ENCODE measurements at regions not wholly inside any gene's neighbourhood (a gene's known extent, or its start where the extent isn't known, plus 50 kb on each side); places are given as distances from the start of the nearest gene placed in this dataset.

DNA sequence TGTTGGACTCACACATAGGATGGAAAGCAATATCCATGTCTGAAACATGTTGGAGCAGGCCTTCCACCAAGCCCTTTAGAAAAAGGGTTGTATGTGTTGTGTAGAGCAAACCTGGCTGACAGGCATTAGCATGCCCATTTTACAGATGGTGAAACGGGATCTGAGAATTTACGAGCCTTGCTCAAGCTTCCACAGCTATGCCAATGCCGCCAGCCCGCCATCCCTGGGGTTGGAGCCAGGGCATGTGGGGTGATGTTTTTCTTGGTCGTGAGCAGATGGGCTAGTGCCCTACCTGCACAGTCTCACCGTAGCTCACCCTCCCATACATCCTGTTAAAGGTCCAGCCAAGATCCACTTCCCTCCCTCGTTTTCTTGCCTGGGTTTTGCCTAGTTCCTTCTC is 97.5 kb upstream of the TLE3 start:
- DNase-seq = no peak

DNA sequence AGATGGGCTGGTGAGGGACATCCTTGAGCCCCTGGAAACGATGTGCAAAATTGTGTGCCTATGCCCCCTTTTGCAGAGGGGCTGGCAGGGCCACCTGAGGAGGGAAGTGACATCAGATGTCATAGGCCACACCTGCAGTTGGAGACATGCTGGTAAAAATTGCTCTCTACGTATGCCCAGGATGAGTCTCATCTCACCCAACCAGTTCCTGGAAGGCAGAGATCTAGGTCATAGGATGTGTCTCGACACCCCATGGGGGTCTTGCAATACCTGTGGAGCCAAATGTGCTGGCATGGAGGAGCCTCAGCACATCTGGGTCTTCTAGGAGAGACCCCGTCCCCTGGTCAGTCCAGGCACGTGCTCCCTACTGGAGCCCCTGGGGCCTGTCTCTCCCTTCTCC is 96.5 kb upstream of the TLE3 start:
- DNase-seq = no peak

DNA sequence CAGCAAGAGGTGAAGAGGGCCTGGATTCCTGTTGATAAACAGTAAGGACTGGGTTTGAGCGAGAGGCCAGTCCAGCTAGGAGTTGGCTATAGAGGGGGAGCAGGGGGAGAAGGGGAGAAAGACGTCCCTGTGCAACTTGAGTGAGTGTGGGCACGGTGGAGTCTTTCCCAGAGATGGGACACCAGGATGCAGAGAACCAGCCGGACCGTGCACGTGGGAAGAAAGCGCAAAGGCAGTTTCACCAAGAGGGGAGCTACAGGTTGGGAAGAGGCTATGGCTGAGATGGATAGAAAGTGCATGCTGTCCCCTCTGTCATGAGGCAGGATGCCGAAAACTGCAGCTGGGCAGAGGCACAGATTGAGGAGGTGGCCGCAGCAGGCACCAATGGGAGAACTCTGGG is 96.0 kb upstream of the TLE3 start:
- no peak for DNase-seq

DNA sequence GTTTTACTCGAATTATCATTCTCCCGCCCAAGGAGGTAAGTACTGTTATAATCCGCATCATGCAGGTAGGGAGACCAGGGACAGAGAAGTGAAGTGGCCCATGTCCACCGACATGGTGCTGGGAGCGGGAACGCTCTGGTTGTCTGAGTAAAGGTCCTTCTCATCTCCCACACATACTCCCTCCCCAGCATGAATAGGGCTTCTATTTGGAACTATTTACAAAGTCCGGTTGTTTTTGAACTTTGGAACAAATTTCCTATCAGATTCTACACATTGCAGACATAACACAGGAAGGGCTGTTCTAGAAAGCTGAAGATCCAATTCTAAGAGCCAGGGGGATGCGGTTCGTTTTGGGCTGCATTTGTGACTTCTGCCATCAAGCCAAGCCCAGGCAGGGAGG is 94.8 kb upstream of the TLE3 start:
- DNase-seq = no peak

DNA sequence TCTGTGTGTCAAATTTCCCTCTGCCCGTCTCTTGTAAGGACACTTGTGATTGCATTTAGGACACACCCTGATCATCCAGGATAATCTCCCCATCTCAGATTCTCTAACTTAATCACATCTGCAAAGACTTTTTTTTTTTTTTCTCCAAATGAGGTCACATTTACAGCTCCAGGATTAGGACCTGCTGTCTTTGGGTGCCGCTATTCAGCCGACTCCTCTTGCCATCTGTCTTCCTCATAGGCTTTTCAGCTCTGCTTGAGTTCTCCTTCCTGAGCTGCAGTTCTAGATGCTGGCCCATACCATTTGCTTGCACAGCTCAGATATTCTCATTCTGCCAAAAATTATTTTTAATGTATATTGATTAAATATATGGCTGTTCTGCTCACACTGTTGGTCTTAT is 94.3 kb upstream of the TLE3 start:
- DNase-seq = no peak

DNA sequence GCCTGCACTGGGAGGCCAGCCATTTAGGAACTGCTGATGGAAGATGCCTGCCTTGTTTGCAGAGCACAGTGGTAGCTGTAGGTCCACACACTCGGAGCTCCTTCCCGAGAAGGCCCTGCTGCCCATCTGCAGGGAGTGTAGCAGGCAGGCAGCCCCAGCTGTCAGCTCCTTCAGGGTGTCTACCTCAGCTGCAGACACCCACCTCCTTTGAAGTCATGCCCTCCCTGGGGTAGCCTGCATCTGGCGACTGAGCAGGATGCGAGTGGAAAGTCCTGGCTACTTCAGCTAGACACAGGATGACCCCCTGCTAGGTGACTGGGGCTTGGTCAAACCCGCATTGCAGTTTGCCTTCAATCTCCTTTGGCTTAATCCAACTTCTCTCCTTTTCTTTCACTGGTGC is 93.2 kb upstream of the TLE3 start:
- DNase-seq = no peak

DNA sequence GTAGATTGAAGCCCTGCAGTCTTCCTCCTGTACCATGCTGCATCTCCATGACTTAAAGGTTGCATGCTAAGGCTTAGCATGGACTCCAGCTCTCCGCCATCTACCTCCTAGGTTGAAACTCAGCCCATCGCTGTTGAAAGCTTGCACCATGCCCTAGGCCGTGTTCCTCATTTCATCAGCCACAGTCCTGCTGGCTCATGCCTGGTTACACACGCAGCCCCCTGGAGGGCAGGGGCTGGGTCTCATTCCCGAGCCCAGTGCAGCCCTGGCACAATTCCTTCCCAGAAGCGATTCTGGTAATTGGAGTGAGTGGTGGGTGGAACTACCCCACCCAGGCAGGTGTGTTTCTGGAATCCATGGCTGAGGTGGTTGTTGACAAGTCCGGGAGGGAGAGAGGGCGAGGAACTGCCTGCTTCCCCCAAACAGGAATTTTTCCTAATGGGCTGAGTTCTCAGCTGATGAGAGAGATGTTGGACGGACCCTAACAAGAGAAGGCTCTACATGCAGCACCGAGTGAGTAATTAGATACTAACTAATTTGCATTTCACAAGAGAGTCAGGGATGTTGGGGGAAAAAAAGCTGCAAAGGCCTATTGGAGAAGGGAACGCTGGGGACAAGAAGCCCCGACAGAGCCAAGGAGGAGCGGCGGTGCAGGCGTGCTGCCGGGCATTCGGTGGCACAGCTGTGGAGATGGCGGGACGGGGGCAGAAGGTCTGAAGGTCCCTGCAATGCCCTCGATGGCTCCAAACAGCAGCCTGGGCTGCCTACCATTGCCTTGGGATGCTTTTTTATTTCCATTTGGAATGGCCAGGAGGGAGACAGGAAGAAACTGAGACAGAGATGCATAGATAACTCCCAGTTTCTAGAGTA is 92.3 kb upstream of the TLE3 start:
- DNase-seq = no peak

DNA sequence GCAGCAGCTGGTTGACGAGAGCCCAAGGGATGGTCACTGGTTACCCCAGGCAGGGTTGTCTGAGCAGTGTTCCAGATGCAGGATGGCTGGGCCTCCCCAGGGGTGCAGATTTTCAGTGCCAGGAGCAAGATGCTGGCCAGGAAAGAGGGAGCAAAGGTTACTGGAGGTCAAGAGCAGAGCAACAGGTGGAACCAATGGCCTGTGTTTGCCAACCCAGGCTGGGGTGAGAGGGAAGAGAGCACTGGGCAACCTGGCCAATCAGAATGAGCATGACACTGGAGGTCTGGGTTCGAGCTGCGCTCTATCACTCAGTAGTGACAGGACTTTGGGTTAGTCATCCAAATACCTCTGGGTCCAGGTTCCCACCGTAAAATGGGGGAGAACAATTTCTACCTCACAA is 90.6 kb upstream of the TLE3 start:
- no peak for DNase-seq

DNA sequence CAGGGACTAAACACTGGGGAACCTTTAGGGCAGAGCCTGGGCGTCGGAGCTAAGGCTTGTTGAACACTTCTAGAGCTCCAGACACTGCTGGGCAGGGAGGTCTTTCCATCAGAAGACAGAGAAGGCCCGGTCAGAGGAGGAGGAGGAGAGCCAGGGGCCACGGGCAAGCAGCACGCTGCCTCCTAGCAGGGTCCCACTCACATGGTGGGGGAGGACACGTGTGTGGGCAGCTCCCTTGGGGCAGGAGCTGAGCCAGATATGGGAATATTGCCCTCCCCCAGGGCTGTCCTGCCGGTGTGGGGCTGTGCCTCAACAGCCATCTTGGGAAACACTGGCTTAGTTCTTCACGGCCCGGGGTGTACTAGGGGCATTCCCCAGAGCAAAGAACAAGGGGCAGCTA is 89.6 kb upstream of the TLE3 start:
- no peak for DNase-seq

DNA sequence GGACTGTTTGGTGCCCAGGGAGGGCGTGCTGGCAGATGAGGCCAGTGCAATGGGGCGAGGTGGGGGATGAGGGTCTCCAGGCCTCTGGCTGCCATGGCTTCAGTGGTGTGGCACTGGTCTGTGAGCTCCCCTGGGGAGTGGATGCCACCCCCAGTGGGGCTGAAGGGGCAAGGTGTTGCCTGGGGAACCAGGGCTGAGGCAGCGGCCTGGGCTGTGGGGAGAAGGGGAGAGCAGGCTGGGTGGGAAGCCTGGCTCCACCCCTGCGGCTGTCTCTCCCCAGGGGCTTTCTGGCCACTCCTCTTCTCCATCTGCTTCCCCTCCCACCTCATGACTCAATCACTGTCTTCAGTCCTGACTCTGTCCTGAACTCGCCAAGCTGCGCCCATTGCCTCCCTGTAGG is 88.4 kb upstream of the TLE3 start:
- no peak for DNase-seq

DNA sequence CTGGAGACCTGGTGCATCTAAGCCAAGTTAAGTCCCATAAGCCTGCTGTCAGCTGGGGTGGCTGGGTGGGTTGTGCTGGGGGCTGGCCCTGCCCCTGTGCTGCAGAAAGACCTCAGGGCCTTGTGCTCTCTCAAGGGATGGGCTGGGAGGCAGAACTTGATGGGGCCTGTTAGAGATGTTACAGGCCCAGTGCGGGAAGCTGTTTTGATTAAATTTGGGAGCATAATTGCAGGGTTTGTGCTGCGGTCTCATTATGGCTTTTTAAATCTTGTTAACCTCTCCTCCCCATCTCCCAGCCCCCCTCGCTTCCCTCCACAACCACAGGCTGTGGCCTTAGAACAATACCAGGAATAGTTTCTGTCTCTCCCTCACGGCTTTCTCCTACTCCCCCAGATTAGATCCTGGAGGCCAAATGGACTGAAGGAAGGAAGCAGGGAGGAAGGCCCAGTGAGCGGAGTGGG is 87.6 kb upstream of the TLE3 start:
- no peak for DNase-seq

DNA sequence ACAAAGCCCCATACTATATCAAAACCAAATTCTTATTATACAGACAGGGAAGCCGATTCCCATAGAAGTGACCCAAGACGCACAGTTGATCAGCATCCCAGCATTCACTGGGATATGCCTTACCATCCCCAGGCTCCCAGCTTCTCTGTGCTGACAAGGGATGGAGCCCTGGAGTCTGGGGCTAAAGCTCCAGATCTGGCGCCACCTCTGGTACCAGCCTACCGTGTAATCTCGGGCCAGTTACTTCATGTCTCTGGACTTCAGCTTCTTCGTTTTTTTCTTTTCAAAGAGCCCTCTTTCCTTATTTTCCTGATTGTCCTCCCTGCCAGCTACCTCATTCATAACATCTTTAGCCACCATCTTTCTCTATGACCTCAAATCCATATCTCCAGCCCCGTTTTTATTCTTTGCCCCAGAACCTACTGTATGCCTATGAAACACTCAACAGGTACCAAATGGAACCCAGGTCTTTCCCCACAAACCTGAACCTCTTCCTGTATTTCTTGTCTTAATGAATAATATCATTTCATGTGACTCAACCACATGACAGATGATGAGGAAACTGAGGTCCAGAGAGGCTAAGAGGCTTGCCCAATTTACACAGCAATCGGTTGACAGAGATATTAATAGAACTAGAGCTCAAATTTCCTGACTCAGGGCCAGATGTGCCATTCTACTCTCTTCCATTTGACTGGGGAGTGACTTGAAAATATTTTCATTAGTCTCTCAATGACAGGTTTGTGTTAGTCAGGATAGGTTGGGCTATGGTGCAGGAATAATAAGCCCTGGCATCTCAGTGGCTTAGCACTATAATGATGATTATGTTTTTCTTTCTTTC is 85.4 kb upstream of the TLE3 start:
- no peak for DNase-seq

DNA sequence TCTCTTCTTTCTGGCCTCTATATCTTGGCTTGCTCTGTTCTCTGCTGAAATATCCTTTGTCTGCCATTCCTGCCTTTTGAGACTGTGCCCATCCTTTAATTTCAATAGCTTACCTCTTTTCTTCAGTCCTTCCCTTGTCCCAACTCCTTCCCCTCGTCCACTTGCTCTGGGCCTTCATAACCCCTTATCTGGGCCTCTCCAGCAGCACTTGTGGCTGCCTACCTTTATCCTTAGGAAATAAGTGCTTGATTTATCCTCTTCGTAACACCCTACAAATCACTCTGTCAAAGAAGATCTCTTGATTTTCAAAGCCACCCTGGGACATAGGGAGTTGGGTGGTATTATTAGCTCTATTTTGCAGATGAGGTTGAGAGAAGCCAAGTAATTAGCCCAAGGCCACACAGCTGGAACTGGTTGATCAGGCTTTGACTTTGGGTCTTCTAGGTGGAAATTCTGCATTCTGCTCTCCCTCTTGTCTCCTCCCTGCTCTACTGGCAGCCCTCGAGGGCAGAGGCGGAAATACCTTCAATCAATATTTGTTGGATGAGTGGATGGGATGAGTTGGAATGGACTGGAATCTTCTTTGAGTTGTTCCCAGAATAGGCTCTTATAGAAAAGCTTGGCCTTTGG is 84.0 kb upstream of the TLE3 start:
- no peak for DNase-seq

DNA sequence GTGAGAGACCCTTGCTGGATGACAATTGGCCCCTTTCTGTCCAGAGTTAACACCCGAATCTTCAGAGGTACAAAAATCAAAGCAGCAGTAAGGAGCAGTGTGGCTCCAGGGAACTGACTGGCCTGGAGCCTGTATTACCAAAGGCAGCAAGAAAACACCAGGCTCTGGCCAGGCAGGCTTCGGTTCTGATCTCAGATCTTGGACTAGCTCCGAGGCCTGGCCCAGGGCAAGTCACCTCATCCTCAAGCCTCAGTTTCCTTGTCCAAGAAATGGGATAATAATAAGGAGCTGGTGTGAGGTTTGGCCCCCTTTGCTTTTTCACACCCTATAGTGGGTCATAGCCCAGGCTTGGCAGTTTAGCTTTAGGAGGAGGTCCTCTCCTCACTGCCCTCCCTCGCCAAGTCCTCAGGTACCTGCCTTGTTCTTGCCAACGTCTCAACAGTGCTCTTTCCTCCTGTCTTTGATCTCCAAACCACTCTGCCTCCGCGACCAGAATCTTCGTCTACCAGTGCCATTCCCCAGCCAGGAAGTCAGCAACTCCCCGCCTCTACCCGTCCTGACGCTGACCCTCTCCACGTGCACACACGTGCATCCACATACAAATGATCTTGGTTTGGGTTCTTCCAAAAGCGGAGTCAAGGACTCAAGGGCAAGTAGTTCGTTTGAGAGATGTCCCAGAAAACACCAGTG is 82.6 kb upstream of the TLE3 start:
- DNase-seq = no peak

DNA sequence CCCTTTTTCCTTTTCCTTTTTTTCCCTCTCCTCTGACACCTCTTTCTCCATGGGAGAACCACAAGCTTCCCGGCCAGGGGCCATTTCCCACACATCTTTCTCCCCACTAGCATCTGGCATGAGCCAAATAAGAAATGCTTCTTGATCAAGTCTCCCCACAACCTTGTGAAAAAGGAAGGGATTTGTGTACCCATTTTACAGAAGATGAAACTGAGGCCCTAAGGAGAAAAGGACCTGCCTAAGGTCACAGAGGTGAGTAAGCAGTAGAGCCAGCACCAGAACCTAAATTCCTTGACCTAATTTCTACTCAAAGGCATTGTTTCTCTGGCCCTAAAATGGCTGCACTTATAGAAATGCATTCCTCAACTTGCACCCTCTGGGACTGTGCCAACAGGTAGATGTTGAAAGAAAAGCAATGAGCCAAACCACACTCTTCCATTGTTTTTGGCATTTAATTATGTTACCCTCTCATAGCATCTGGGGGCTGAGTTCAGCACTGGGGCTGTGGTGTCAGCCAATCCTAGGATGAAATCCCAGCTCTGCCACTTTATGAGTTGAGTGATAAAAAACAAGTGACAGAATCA is 81.7 kb upstream of the TLE3 start:
- DNase-seq = no peak

DNA sequence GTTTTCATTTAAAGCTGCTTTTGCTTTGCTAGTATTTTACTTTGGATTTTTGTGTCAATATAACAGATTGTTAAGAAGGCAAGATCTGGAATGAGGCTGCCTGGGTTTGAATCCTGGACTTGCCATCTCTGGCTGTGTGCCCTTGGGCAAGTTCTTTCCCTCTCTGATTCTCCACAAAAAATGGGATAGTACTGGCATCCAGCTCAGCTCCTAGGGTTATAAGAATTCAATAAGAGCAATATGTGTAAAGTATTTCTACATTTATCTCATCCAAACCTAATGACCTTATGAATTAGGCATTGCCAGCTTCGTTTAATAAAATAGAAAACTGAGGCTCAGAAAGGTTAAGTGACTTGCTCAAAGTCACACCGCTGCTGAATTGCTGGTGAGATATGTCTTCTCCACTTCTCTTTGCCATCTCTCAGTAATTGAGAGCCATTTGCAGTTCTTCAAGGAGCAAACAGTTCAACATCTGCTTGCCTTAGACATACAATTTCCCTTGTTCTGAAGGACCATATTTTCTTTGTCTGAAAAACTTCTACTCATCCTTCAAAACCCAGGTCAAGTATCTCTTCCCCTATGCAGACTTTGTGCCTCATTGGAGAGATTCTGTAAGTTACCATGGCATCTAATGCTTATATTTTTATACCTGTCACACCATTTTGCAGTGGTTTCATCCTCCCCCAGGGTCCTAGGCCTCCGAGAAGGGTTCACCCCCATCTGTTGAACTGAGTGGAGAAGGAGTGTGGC is 80.8 kb upstream of the TLE3 start:
- DNase-seq = no peak

DNA sequence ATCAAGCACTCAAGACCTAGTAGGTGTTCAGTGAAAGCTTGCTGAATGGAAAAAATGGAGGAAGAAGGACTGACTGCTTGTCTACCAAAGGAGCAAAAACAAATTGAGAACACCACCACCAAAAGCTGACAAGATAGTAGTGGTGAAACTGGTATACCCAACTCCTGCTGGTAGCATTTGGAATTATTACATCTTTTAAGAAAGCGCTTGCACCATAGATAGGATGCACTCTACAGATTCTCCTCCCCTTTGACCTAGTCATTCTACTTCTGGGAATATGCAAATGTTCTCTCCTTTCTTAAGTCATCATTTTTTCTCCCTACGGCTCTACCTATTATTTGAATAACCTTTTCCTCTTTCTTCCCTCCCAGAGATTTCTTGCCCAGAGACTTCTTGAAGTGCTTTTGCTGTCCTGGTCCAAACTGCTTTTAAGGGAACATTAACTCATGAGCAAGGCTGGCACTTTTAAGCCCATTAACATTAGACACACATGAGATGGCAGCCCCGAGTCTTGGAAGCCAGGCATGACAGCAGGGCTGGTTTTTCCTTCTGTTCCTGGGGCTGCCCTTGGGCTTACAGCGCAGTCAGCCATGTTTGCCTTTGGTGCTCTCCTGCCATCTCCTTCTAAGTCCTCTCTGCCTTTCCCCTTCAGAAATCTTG is 75.0 kb upstream of the TLE3 start:
- DNase-seq = no peak

DNA sequence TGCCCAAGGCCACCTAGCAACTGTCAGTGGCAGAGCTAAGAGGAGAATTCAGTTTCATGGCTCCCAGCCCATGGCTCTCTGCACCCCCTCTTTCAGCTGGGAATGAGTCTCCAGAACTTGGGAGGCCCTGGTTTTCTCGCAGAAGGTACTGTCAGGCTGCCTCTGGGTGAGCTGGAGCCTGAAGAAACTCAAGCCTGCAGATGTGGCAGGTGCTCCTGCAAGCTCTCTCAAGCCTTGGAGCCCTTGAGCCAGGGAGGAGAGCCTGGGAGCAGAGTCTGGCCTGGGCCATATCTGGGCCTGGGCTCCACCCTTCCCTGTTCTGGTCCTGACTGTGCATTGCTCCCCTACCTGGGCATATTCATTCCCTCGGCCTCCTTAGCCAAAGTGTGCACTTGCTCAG is 74.4 kb upstream of the TLE3 start:
- no peak for DNase-seq

DNA sequence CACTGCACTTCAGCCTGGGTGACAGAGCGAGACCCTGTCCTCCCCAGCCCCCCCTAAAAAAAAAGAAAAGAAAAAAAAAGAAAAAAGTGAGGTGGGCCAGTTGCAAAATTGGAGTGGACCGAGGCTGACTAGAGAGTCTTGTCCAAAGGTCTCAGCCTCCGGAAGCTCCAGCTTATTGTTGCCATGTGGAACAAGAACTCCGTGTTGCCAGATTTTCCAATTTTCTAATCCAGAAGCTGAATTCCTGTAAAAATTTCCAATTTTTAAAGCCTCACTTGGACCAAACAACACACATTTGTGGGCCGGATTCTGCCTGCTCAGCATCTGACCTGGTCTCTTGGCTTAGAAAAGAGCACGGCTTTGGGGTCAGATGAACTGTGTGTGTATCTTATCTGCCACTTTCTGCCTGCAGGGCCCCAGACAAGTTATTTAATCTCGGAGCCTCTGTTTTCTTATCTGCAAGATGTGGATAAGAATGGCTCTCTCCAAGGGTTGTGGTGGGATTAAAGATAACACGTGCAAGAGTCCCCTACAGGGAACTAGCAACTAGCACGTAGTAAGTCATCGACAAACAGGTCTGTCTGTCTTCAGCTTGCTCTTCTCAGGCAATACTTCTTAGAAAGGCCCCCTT is 73.7 kb upstream of the TLE3 start:
- DNase-seq = no peak

Measured in amygdala (tissue), 56 donors.